ENCODE measurements at regions not wholly inside any gene's neighbourhood (a gene's known extent, or its start where the extent isn't known, plus 50 kb on each side); places are given as distances from the start of the nearest gene placed in this dataset.

- TF ChIP-seq CTCF (IDR thresholded peaks at IDR 0.05) (no peak), EP300 (IDR thresholded peaks at IDR 0.05) (no peak), POLR2AphosphoS5 (IDR thresholded peaks at IDR 0.05) (no peak), POLR2A (IDR thresholded peaks at IDR 0.05) (no peak)
Measured at GRCh38 chr22:33163815-33164214, 105.6 kb upstream of the SYN3 start.
